Endothelial cell (in vitro differentiated cells): ENCODE measurements at regions not wholly inside any gene's neighbourhood (a gene's known extent, or its start where the extent isn't known, plus 50 kb on each side); places are given as distances from the start of the nearest gene placed in this dataset.

ENCODE experiments used
- DNase-seq: peaks from one replicate; pipeline ENCODE4 v3.0.0; 2021; ENCODE audit warnings: low spot score
- H3K27ac Mint-ChIP-seq: one replicate; pipeline ENCODE4 v1.8.0; 2021; ENCODE audit warnings: mixed read lengths, inconsistent platforms; ENCODE audit not compliant: unreplicated experiment
- H3K27me3 Mint-ChIP-seq: one replicate; pipeline ENCODE4 v1.8.0; 2021; ENCODE audit warnings: mild to moderate bottlenecking, moderate library complexity, mixed read lengths, inconsistent platforms; ENCODE audit not compliant: unreplicated experiment
- H3K36me3 Mint-ChIP-seq: one replicate; pipeline ENCODE4 v1.8.0; 2021; ENCODE audit warnings: mild to moderate bottlenecking, low read depth, mixed read lengths, inconsistent platforms; ENCODE audit not compliant: unreplicated experiment
- H3K4me1 Mint-ChIP-seq: one replicate; pipeline ENCODE4 v1.8.0; 2021; ENCODE audit warnings: mild to moderate bottlenecking, mixed read lengths, inconsistent platforms; ENCODE audit not compliant: unreplicated experiment
- H3K4me3 Mint-ChIP-seq: one replicate; pipeline ENCODE4 v1.8.0; 2021; ENCODE audit warnings: mild to moderate bottlenecking, mixed read lengths, inconsistent platforms; ENCODE audit not compliant: unreplicated experiment
- H3K9me3 Mint-ChIP-seq: one replicate; pipeline ENCODE4 v1.8.0; 2021; ENCODE audit warnings: mixed read lengths, inconsistent platforms; ENCODE audit not compliant: unreplicated experiment
- CTCF ChIP-seq: fragments of 200-600 bp; sonication (generic); IDR thresholded peaks from one replicate; pipeline ENCODE4 v1.5.0; 2021; ENCODE audit warnings: antibody characterized with exemption; ENCODE audit not compliant: unreplicated experiment

- no peak overlapping the region for H3K4me3 Mint-ChIP-seq
- H3K4me1 Mint-ChIP-seq, result no peaks in the 10 kb centered on the region
- H3K36me3 Mint-ChIP-seq, result no peaks in the 10 kb centered on the region
- no peaks in the 10 kb centered on the region for H3K9me3 Mint-ChIP-seq
- no peak overlapping the region for H3K27ac Mint-ChIP-seq
- DNase-seq, result no peak
- H3K27me3 Mint-ChIP-seq, result no peaks in the 10 kb centered on the region
- TF ChIP-seq CTCF, result no peak
Measured at GRCh38 chrY:7674465-7674864, 762.9 kb upstream of the AMELY start.

- no peaks in the 10 kb centered on the region for H3K27me3 Mint-ChIP-seq
- TF ChIP-seq CTCF, result no peak
- H3K4me1 Mint-ChIP-seq, result no peaks in the 10 kb centered on the region
- no peak for DNase-seq
- no peak overlapping the region for H3K4me3 Mint-ChIP-seq
- no peaks in the 10 kb centered on the region for H3K9me3 Mint-ChIP-seq
- H3K27ac Mint-ChIP-seq, result no peak overlapping the region
- H3K36me3 Mint-ChIP-seq, result no peaks in the 10 kb centered on the region
Measured at GRCh38 chrY:7672796-7673195, 761.2 kb upstream of the AMELY start.

GRCh38 chrY:7663261-7663660, 751.7 kb upstream of the AMELY start:
- Mint-ChIP-seq H3K4me3 (no peak overlapping the region), H3K4me1 (peaks cover 11% of the 10 kb centered on the region), H3K9me3 (no peaks in the 10 kb centered on the region), H3K36me3 (no peaks in the 10 kb centered on the region), H3K27me3 (no peaks in the 10 kb centered on the region), H3K27ac (no peak overlapping the region)
- DNase-seq, result no peak
- no peak for TF ChIP-seq CTCF

GRCh38 chrY:7659047-7659446, 747.5 kb upstream of the AMELY start:
- Mint-ChIP-seq H3K4me3 (no peak overlapping the region), H3K4me1 (no peaks in the 10 kb centered on the region), H3K27me3 (no peaks in the 10 kb centered on the region), H3K27ac (no peak overlapping the region), H3K9me3 (no peaks in the 10 kb centered on the region), H3K36me3 (no peaks in the 10 kb centered on the region)
- DNase-seq, result no peak
- no peak for TF ChIP-seq CTCF

- no peak for TF ChIP-seq CTCF
- Mint-ChIP-seq H3K36me3 (no peaks in the 10 kb centered on the region), H3K27ac (no peak overlapping the region), H3K9me3 (no peaks in the 10 kb centered on the region), H3K27me3 (no peaks in the 10 kb centered on the region), H3K4me3 (no peak overlapping the region), H3K4me1 (no peaks in the 10 kb centered on the region)
- no peak for DNase-seq
Measured at GRCh38 chrY:7656596-7656995, 745.0 kb upstream of the AMELY start.
